Progenitor cell of endocrine pancreas (in vitro differentiated cells): ENCODE measurements at regions not wholly inside any gene's neighbourhood (a gene's known extent, or its start where the extent isn't known, plus 50 kb on each side); places are given as distances from the start of the nearest gene placed in this dataset.
A peak's percentile ranks its signal among the peaks of the same experiment; 100 is the strongest.

Source experiments
- DNase-seq: peaks from one replicate; pipeline ENCODE4 v3.0.0; 2021; ENCODE audit warnings: low spot score; ENCODE audit not compliant: unreplicated experiment
- H3K27ac Mint-ChIP-seq: 2 replicates; pipeline ENCODE4 v1.8.0; 2021; ENCODE audit warnings: mild to moderate bottlenecking, moderate library complexity, mixed read lengths
- H3K27me3 Mint-ChIP-seq: 2 replicates; pipeline ENCODE4 v1.8.0; 2021; ENCODE audit warnings: mixed read lengths
- H3K36me3 Mint-ChIP-seq: 2 replicates; pipeline ENCODE4 v1.8.0; 2022; ENCODE audit warnings: mixed read lengths; ENCODE audit not compliant: insufficient read depth
- H3K4me1 Mint-ChIP-seq: 2 replicates; pipeline ENCODE4 v1.8.0; 2021; ENCODE audit warnings: low read depth, mixed read lengths
- H3K4me3 Mint-ChIP-seq: 2 replicates; pipeline ENCODE4 v1.8.0; 2021; ENCODE audit warnings: low read depth, mild to moderate bottlenecking, moderate library complexity, mixed read lengths
- H3K9me3 Mint-ChIP-seq: 2 replicates; pipeline ENCODE4 v1.8.0; 2021; ENCODE audit warnings: low read depth, mixed read lengths
- TF ChIP-seq, protein P1 (sequence below): fragments of 200-600 bp; sonication (generic); IDR thresholded peaks from one replicate; pipeline ENCODE4 v1.5.0; 2021; ENCODE audit warnings: antibody characterized with exemption, mild to moderate bottlenecking; ENCODE audit not compliant: unreplicated experiment

DNA sequence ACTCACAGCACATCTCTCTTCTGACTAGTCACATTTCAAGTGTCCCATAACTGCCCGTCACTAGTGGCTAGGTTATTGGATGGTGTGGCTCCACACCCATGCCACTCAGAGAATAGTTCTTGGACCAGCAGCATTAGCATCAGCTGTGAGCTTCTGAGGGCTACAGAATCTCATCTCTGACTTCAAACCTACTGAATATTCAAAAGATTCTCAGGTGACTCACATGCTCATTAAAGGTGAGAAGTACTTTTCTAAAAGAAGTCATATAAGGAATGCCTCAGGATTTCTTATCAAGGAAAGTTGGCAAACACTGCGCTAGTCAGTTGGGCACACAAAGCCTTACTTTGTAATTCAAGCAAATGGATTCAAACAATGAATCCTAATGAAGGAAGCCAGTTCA is 305.0 kb upstream of the CDH12 start:
- H3K27ac Mint-ChIP-seq: peak overlapping the region; percentile 79
- H3K4me1 Mint-ChIP-seq: peaks cover 5% of the 10 kb centered on the region
- TF ChIP-seq, protein P1, sequence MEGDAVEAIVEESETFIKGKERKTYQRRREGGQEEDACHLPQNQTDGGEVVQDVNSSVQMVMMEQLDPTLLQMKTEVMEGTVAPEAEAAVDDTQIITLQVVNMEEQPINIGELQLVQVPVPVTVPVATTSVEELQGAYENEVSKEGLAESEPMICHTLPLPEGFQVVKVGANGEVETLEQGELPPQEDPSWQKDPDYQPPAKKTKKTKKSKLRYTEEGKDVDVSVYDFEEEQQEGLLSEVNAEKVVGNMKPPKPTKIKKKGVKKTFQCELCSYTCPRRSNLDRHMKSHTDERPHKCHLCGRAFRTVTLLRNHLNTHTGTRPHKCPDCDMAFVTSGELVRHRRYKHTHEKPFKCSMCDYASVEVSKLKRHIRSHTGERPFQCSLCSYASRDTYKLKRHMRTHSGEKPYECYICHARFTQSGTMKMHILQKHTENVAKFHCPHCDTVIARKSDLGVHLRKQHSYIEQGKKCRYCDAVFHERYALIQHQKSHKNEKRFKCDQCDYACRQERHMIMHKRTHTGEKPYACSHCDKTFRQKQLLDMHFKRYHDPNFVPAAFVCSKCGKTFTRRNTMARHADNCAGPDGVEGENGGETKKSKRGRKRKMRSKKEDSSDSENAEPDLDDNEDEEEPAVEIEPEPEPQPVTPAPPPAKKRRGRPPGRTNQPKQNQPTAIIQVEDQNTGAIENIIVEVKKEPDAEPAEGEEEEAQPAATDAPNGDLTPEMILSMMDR: no peak
- no peak for DNase-seq
- no peaks in the 10 kb centered on the region for H3K36me3 Mint-ChIP-seq
- H3K4me3 Mint-ChIP-seq: no peak overlapping the region
- no peaks in the 10 kb centered on the region for H3K27me3 Mint-ChIP-seq
- no peaks in the 10 kb centered on the region for H3K9me3 Mint-ChIP-seq

DNA sequence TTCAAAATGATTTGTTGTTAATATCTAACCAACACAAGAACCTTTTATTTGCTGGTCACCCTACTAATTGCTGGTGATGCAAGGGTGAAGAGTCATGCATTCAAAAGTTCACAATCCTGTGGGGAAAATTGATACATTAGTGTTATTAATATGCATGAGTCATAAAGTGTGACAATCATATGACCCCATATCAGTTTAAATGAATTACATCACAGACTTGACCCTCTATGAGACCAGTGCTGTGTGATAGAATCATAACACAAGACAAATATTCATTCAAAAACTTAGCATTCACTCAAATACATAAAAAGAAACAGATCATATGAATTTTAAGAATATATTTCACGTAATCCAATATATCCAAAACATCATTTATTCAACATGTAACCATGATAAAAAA is 304.6 kb upstream of the CDH12 start:
- Mint-ChIP-seq H3K36me3 (no peaks in the 10 kb centered on the region), H3K4me3 (no peak overlapping the region), H3K9me3 (no peaks in the 10 kb centered on the region), H3K4me1 (peaks cover 5% of the 10 kb centered on the region), H3K27ac (no peak overlapping the region), H3K27me3 (no peaks in the 10 kb centered on the region)
- TF ChIP-seq, protein P1: no peak
- no peak for DNase-seq

DNA sequence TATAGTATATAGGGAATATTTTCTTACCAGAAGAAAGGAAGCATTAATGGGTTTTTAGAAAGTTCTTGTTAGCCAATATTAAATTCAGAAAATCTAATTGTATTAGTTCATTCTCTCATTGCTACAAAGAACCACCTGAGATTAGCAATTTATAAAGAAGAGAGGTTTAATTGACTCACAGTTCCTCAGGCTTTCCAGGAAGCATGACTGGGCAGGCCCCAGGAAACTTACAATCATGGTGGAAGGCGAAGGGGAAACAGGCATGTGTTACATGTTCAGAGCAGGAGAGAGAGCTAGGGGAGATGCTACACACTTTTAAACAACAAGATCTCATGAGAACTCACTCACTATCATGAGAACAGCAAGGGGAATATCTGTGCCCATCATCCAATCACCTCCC is 304.0 kb upstream of the CDH12 start:
- H3K4me1 Mint-ChIP-seq: peaks cover 5% of the 10 kb centered on the region
- TF ChIP-seq, protein P1: no peak

DNA sequence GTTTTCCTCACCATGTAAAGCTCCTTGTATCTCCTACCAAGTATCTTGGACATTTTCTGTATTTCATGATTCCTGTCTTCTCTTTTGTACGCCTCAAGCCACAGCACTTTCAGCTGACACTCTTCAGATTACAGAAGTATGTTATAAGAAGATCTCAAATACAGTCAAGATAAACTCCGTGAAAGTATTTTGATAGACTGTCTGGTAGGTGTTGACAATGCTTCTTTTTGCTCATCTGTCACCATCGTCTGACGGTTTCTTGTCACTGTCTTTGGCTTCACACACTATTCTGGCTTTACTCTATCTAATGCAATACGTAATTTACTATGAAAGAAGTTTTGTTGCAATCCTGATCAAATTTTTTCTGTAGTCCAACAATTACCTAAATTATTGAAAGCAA is 294.5 kb upstream of the CDH12 start:
- no peak overlapping the region for H3K27ac Mint-ChIP-seq
- no peaks in the 10 kb centered on the region for H3K4me1 Mint-ChIP-seq
- no peaks in the 10 kb centered on the region for H3K36me3 Mint-ChIP-seq
- DNase-seq: no peak
- TF ChIP-seq, protein P1: no peak
- H3K9me3 Mint-ChIP-seq: peaks cover 22% of the 10 kb centered on the region
- H3K27me3 Mint-ChIP-seq: peaks cover 5% of the 10 kb centered on the region
- no peak overlapping the region for H3K4me3 Mint-ChIP-seq

More for the DNA sequence above, 304.0 kb upstream of the CDH12 start:
- no peak for DNase-seq
- H3K9me3 Mint-ChIP-seq: no peaks in the 10 kb centered on the region
- no peak overlapping the region for H3K4me3 Mint-ChIP-seq
- H3K36me3 Mint-ChIP-seq: no peaks in the 10 kb centered on the region
- no peak overlapping the region for H3K27ac Mint-ChIP-seq
- no peaks in the 10 kb centered on the region for H3K27me3 Mint-ChIP-seq

DNA sequence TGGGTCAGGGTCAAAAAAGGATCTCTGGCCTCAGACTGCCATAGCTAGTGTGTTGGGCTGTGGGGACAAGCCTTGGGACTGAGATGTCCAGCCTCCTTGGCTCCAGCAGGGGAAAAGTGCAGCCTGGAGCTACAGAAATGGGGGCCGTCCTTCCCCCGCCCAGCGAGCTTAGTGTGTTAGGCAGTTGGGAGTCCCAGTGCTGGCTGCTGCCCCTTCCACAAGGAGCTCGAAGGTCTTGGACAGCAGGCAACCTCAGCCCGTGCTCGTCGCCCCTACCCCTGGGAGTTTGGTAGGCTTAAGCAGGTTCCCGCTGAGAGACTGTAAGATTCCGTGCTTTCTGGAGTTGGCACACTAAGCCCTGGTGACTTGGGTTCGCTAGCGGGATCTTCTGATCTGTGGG is 293.0 kb upstream of the CDH12 start:
- TF ChIP-seq, protein P1: no peak
- Mint-ChIP-seq H3K4me1 (no peaks in the 10 kb centered on the region), H3K9me3 (peaks cover 22% of the 10 kb centered on the region), H3K36me3 (no peaks in the 10 kb centered on the region), H3K4me3 (no peak overlapping the region), H3K27me3 (no peaks in the 10 kb centered on the region), H3K27ac (no peak overlapping the region)
- no peak for DNase-seq
